HG03045 (cell line): ENCODE measurements at regions not wholly inside any gene's neighbourhood (a gene's known extent, or its start where the extent isn't known, plus 50 kb on each side); places are given as distances from the start of the nearest gene placed in this dataset.

ENCODE experiments used
- ATAC-seq: cut with Tn5 transposase; IDR thresholded peaks from one replicate; pipeline ENCODE4 v1.9.1; 2021; ENCODE audit warnings: mild to moderate bottlenecking, moderate library complexity; ENCODE audit not compliant: unreplicated experiment

GRCh38 chr17:79457376-79457775 lies 153.5 kb downstream of the RBFOX3 start:
- no peak for ATAC-seq

DNA sequence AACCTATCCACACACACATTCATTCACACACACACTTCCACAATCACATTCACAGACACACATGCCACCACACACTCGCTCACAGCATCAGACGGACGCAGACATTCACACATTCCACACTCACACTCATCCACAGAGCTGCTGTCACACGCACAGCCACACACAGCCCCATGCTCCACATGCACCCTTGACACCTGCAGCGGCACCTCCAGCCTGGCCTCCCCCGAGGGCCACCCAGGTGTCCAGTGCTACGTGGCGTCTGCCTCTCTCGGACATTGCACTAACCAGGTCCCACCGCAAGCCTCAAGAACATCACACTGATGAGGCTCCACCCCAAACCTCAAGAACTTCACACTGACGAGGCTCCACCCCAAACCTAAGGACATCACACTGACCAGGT lies 155.2 kb downstream of the RBFOX3 start:
- no peak for ATAC-seq

GRCh38 chr17:79454826-79455225 lies 156.0 kb downstream of the RBFOX3 start:
- ATAC-seq, result no peak

- no peak for ATAC-seq
Observed at GRCh38 chr17:79453481-79453880, 157.4 kb downstream of the RBFOX3 start.

DNA sequence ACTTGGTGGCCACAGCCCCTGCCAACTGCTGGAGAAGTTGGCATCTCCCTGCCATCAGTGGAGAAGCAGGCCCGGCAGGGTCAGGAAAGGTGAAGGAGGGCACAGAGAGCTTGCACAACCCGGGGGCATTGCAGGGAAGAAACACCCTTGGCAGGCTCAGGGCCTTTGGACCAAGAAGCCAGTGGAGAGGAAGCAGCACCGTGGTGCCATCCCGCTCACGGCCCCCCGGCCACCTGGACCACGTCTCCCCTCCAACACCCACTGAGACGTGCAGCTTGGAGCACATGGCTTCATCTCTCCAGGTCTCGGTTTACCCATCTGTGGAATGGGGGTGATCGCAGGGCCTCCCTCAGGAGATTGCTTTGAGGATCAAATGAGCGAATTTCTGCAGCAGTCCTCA lies 158.1 kb downstream of the RBFOX3 start:
- no peak for ATAC-seq

- ATAC-seq, result no peak
Observed at GRCh38 chr17:79451167-79451566, 159.7 kb downstream of the RBFOX3 start.

DNA sequence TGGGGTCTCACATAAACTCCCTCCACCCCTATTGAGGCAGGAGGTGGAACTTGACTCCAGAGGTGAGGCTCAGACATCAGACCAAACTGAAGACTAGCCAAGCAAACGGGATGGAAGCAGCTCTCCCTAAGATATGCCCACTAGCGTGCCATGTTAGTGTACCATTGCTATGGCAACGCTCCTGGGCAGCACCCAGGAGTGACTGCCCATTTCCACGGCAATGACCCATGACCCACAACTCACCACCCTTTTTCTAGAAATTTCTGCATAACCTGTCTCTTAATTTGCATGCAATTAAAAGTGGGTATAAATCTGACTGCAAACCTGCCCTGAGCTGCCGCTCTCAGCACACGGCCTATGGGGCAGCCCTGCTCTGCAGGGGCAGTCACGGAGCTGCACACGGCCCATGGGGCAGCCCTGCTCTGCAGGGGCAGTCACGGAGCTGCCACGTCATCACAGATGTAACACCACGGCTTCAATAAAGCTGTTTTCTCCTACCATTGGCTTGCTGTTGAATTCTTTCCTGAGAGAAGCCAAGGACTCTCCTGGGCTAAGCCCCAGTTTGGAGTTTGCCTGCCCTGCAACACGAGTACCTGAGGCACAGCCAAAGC lies 164.3 kb downstream of the RBFOX3 start:
- no peak for ATAC-seq

DNA sequence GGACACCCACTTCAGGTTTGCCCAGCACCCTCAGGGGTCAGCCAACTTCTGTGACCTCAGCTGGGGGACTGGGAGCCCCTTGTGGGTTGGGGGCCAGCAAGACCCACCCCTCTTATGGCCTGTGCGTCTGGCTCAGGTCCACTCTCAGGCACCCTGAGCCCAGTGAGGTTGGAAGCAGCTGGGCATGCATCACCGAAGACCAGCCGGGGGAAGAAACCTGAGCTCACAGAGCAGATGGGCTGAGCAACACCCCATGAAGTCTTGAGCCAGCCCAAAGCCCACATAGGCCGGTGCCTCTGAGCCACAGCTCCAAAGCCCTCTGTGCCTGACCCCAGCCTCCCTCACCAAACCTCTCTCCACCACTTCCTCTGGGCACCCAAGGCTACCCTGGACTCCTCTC lies 166.7 kb downstream of the RBFOX3 start:
- no peak for ATAC-seq

GRCh38 chr17:79443026-79443425 lies 167.8 kb downstream of the RBFOX3 start:
- ATAC-seq, result no peak

DNA sequence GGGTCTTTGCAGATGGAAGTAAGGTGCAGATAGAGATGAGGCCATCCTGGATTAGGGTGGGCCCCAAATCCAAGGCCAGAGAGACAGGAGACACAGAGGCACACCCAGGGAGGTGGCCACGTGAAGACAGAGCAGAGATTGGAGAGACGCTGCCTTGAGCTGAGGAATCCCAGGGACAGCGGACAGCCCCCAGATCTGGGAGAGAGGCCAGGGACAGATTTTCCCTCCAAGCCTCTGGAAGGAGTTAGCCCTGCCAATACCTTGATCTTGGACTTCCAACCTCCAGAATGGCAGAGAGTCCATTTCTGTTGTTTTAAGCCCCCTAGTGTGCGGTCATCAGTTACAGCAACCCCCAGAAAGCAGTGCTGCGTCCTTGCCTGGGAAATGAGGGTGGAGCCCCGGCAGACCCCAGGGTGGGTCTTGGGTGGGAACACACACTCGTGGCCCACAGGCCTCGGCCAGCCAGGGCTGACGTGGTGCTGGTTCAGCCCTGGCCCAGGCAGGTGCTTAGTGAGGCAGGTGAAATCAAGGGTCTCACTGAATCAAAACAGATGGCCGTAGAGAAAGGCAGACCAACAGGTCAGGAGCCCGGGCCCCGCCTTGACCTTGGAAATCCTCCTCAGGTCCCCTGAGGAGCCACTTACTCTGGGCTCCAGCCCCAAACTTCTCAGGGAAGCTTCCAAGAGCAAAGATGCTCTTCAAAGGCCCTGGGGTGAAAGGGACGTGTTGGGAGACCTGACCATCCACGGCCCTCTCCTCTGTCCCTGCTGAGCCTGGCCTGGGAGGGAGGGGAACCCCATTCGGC lies 169.3 kb downstream of the RBFOX3 start:
- ATAC-seq, result no peak

- ATAC-seq, result no peak
Observed at GRCh38 chr17:79440251-79440650, 170.6 kb downstream of the RBFOX3 start.

GRCh38 chr17:79439493-79439892 lies 171.4 kb downstream of the RBFOX3 start:
- ATAC-seq, result no peak

DNA sequence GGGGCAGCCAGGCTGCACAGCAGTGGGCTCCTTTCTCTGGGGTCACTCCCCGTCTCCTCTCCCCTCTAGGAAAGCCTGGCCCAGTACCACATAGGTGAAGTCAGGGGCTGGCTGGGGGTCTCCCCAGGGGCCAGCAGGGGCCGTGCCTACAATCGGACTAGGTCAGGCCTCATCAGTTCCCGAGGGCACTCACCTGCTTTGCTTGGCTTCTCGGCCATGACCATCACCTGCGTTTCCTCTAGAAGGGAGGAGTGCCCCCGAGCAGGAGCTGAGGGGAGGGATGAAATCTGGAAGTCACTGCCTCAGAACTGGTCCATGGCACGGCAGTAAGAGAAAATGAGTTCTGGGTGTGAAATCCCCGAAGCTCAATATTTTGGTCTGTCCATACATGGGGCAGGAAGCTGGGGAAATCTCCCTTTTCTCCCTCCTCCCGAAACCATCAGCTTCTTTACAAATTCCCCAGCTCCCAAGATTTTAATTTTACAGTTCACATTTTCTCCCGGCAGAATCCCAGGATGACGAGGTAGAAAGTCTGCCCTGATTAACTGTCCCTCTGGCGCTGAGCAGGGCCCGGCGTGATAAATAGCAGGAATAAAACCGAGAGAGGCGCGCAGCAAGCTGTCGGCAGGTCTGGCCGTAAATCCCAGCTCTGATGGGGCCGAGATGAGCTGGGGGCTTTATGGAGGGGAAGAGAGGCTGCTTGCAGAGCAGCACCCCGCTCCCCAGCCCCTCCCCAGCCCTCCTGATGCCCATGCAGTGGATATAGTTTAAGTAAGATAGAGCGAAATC lies 172.1 kb downstream of the RBFOX3 start:
- ATAC-seq, result no peak

DNA sequence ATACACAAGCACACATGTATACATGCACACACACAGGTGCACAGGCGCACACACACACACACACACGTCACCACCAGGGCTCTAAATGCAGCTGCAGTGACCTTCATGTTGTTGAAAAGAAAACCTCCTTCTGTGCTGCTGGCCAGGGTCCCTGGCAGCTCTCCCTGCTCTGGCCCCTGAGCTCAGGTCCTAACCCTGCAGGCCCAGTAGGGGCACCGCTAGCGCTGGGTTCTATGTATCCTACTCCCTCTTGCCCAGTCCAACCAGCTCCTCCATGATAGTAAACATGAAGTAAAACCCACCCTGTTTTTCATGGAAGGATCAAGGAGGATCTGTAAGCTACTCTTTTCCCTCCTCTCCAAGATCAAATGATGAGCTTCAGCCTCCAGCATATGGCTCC lies 172.8 kb downstream of the RBFOX3 start:
- ATAC-seq, result no peak

DNA sequence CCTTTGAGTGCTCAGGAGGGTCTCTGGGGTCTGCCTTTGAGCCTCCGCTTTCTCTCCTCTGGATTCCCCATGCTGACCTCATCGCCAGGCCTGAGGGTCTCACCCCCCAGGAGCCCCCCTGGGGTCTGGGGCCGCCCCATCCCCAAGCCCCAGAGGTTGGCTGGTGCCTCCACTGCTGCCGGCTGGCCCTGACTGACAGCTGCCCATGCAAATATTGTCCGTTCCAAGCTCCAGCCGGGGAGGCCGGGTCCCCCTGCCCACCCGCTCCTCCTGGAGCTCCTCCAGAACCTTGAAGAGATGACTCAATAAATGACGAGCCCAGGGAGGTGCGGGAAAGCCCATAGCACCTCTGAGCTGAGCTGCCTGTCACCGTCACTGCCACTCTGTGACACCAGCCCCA lies 173.8 kb downstream of the RBFOX3 start:
- no peak for ATAC-seq

DNA sequence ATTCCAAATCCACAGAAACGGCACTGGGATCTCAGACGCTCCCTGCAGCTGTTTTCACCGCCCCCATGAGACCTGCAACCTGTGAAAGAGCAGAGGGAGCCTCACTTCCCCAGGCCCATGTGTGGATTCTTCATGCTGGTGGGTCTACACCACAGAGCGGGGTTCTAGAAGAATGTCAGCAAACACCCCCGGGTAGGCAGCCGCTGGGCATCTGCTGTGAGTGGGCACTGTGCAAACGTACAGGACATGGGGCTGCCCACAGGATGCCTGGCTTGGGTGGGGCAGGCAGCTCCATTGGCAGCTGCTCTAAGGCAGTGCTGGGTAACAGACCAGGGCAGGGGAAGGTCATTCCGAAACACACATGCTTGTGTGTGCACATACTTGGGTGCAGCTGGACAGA lies 174.9 kb downstream of the RBFOX3 start:
- ATAC-seq, result no peak

DNA sequence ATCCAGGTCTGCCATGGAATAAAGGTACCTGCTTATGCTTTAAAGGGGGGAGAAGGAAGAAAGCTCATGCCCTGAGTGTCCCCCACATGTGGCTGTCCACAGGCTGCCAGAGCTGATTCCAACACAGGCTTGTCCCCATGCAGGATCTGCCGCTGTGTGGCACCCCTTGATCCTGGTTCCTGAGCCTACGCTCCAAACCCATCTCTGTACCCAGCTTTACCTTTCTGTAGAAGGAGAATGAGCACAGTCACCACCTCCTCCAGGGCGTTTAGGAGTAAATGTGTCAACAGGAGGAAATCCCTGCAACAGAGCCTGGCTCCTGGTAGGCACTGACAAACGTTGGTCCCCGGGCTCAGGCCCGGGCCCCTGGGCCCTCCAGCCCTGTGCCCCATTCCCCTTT lies 175.6 kb downstream of the RBFOX3 start:
- no peak for ATAC-seq

GRCh38 chr17:79434215-79434614 lies 176.6 kb downstream of the RBFOX3 start:
- ATAC-seq, result no peak

DNA sequence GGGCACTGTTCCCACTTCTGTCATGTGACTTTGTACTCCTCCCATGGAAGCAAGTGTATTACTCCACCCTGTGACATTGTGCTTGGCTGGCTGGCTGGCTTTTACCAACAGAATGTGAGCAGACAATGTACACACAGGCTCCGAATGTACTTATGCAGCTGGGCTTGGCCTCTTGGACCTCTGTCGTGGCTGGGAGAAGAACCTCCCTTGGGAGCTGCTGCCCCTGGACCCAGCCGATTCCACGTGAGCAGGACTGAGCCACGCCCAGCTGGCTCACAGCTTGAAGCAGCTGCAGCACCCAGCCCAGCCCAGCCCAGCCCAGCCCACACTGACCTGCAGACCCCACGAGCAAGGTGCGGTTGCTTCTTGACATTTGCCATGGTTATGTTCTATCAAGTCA lies 177.5 kb downstream of the RBFOX3 start:
- no peak for ATAC-seq

- no peak for ATAC-seq
Observed at GRCh38 chr17:79431175-79431574, 179.7 kb downstream of the RBFOX3 start.

DNA sequence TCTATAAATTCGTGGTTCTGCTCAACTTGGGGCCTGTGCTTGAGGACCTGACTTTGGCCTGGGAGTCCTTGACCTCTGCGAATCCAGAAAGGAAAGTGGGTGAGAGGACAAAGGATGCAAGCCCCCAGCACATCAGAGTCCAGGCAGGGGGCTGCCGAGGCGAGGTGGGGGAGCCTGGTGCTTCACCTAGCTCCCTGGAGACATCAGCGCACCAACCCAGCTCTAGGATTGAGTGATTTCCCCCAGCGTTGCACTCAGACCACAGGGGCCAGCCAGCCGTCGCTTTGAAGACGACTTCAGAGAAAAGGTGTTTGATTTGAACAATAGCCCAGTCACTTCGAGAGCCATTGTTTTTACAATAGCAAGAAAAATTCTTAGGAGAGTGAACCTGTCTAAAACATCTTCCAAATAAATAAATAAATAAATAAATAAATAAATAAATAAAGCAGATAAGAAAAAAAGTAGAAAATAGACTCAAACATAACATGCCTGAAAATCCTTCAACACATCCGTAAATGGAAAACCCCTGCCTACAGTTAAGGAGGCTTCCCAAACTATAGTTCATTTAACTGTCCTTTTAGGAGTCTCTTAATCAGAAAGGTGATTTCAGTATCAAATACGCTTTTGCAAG lies 180.9 kb downstream of the RBFOX3 start:
- ATAC-seq, result no peak
